HL-60 (cell line): ENCODE measurements at regions not wholly inside any gene's neighbourhood (a gene's known extent, or its start where the extent isn't known, plus 50 kb on each side); places are given as distances from the start of the nearest gene placed in this dataset.

Source experiments
- CTCF ChIP-seq: IDR thresholded peaks from one replicate; pipeline ENCODE4 v1.5.1; 2011; ENCODE audit warnings: low read length, control low read depth, inconsistent platforms; ENCODE audit not compliant: insufficient read depth
- GABPA ChIP-seq: IDR thresholded peaks from 2 replicates; pipeline ENCODE4 v1.6.1; 2012; ENCODE audit warnings: low read depth
- POLR2AphosphoS5 ChIP-seq: IDR thresholded peaks from 2 replicates; pipeline ENCODE4 v1.6.1; 2012; ENCODE audit warnings: low read depth

GRCh38 chr9:119662329-119662728 is 293.1 kb upstream of the BRINP1 start:
- TF ChIP-seq CTCF (no peak), POLR2AphosphoS5 (no peak), GABPA (no peak)
